Umbilical cord (tissue), 1 donor: ENCODE measurements at regions not wholly inside any gene's neighbourhood (a gene's known extent, or its start where the extent isn't known, plus 50 kb on each side); places are given as distances from the start of the nearest gene placed in this dataset.
A peak's percentile ranks its signal among the peaks of the same experiment; 100 is the strongest.

Source experiments
- DNase-seq: peaks from one replicate; pipeline ENCODE4 v3.0.0-alpha.2; 2015; ENCODE audit warnings: low spot score

DNA sequence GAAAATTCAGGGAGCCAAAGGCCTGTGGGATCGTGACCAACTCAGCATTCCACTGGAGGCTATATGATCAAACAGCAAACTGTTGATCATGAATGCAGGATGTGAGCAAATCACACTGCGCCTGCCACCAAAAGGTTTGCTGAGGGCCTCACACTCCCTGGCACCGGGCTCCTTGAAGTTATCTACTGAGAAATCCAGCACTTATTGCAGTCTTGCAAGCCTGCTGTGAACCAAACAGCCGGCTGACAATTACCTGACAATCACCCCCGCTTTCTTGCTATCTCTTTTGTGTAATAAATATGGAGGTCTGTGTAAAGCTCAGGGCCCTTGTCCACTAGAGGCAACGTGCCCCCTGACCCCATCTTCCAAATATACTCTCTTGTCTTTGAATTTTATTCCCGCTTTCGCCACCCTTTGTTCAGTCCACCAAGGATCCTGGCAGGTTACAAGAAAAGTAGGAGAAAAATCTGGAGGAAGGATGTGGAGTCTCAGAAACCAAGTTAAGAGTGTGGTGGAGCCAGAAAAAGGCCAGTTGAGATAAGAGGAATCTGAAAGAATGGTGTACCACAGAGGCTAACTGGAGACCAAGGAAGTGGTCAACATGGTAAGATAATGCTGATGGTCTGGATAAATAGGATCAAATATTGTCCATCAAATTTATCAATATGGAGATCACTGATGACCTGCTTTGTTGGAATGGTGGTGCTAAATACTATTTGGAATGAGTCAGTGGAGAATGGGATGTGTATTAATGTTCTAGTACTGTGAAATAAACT is 229.2 kb downstream of the ALX1 start:
- DNase-seq = no peak

DNA sequence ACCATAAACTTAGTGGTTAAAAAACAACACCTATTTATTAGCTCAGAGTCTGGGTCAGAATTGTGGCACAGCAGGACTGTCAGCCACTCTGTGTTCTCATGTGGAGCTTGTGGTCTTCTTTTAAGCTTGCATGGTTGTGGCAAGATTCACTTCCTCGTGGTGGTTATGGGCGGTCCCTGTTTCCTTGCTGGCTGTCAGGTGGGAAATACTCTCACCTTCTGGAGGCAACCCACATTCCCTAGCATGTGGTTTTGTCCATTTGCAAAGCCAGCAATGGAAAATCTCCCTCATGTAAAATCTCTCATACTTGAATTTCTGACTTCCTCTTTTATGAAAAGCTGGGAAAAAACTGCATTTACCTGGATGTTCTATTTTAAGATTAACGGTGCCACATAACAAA is 229.8 kb downstream of the ALX1 start:
- no peak for DNase-seq

DNA sequence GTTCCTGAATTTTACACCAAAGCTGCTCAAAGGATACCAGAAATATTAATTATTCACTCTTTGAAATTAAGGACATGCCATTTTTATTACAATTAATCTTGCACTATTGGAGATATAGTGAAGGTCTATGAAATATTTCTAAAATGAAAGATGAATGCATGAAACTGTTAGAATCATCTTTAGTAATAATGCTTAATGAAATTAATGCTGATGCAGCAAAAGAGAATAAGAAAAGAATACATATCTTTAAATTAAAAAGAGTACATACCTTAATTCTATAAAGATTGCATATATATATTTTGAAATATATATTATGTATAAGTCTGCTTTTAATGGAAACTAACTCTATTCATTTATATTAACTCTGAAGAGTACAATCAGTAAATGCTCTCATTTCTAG is 236.0 kb downstream of the ALX1 start:
- no peak for DNase-seq

DNA sequence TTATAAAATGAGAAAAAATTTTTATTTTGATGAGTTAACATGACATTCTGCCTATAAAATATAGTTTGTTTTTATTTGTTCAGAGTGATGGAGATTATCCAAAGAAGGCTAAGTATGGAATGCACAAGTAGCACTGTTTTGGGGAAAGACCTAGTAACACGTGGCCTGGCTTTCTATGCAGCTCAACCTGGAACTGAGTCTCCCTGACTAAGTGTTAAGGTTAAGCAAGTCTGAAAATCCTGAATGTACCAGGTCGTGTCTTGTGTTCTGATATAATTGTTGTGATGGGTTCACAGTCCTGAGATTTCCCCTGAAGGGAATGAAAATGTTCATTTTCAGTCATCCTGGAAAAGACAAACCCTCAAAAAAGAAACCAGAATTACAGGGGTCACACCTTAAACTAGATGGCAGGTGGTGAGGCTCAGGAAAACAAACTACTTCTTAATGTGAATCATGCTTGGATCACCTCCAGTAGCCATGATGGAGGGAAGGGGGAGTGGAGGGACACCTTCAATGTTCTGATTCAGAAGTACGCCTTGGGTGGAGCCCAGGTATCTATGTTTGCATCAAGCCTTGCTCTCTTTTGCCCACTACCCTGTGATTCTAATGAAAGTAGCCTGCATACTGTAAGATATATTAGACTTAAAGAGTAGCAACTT is 236.8 kb downstream of the ALX1 start:
- no peak for DNase-seq

DNA sequence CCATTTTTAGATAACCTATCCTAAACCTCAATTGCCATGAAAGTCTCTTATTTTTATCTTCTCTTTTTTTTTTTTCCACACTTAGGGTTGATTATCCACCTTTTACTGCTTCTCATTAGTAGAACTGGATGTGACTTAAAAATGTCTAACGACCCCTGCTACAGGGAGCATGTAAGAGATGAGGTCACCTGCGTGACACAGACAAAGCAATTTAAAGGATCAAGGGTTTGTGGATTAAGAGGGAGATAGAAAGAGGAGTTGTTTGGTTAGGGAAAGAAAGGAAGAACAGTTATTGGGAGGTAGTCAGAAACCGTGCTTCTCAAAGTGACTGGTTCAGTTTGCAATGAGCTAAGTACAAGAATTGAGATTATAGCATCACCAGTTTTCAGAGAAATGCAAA is 239.1 kb downstream of the ALX1 start:
- no peak for DNase-seq

DNA sequence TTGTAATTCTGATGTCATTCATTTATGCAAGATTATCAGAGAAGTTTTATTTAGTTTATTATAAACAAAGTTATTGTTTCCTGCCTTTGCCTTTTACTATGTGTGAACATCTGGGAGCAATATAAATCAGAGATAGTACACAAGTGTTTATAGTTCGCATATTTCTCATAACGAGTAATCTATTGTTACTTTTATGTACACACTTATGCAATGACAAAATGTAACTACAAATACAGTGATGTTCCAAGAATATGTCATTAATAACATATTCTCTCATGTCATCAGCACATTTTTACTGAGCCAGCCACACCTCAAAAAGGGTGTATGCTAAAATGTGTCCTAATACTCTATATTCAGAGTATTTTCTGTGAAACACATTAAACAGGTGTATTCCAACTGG is 243.2 kb downstream of the ALX1 start:
- DNase-seq = no peak

DNA sequence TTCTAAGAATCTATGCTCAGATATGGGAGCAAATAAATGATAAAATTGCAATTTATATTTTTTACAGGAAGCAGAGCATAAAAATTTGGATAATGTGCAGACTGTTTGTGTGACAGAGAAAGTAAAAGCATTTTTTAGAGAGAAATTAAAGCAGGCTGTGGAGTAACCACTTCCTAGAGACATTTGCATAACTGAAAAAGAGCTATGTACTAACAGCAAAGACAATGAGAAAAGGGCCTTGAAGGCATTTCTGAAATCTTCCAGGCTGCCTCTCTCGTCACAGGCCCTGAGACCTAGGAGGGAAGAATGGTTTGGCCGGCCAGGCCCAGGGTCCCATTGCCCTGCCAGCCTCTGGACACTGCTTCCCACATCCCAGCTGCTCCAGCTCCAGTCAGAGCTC is 247.2 kb downstream of the ALX1 start:
- DNase-seq = no peak

DNA sequence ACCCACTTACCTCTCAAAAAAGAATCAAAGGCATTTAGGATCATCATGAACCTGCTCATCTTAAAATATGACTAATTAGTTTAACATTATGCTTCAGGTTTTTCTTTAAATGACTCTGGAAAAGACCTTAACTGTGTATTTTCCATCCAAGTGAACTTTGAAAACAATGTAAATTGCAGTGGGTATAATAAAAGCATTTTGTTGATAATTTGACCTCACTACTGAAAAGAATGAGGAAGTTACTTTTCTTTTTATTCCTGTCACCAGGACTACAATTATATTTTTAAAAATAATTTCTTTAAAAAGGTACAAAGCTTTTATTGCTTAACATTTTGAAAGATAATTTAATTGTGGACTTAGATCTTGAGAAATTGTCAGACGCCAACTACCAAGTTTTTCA is 249.9 kb downstream of the ALX1 start:
- DNase-seq = no peak

DNA sequence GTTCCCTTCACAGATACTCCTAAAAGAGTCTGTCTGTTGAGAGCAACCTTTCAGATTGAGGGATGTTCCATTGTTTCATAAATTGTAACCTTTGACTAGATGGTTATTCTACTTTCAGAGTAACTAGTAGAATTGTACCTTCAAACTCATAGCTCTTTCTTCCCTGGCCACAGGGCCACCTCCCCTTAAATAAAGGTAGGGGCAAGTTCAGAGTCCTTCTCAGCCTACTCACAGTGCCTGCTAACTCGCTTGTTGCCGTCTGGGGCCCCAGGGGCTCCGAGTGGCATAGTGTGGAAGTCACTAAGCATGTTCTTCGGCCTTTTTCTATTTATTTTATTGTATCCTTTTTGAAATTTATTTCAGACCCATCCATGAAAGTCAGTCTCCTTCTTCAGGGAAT is 250.4 kb downstream of the ALX1 start:
- no peak for DNase-seq

DNA sequence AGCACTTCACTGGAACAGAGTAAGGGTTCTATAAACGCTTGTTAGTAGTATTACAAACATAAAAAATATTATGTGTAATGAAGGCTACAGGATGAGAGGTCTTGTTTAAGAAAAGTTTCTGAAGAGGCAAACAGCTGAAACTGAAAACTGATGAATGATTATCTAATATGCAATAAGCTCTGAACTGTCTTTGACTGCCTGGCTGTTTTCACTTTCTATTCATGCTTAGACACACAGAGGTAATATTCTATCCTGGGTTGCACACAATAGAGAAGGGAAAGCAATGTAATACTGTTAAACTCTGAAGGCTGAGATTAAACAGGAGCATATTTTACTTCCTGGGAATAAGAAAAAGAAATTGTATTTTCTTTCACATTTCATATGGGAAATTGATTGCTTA is 251.3 kb downstream of the ALX1 start:
- no peak for DNase-seq

DNA sequence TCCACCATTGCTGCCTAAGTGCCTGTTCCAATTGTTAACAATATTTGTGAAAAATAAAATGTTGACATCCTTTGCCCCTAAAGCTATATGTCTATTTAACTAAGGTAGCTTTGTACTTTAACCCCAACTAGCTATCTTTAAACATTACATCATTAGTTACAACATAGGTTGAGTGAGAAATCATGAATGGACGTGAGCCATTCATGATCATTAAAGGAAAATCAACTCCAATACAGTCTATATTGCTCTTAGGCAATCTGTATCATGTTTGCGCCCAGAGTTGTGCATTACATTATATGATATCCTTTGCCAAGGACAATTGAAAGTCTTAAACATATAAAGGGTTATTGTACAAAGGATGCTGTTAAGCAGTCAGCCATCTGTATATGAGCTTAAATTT is 269.6 kb downstream of the ALX1 start:
- no peak for DNase-seq

DNA sequence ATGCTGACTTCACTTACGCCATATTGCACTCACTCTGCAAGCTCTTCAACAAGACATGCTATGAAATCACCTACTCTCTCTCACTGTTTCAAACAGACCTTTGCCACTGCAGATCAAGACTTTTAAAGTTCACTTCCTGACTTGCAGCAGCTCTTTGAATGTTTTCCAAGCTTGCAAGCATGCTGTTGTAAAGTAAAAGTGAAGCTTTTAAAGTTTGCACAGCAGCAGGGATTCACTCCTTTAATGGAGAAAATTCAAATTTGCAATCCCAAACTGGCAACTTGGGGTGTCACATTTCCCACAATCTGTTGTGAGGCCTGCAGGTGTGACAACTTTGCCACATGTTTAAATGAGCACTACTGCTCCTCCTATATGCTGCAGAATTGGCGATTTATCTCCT is 270.9 kb downstream of the ALX1 start:
- peak; percentile 11 for DNase-seq

DNA sequence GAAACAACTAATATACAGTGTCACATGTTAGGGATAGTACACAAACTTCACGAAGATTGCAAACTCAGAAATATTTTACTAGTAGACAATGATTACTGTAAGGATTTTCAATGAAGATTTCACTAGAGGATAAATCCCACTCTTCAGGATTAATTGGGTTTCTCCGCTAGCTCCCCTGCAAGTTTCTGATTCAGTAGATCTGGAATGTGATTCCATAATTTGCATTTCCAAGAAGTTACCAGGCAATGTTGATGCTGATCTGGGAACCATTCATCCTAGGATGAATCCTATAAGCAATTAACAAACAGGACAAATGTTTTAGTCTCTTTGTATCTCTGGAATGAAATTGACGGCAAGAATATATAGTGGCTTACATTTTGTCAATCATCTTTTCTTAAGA is 272.4 kb downstream of the ALX1 start:
- no peak for DNase-seq

DNA sequence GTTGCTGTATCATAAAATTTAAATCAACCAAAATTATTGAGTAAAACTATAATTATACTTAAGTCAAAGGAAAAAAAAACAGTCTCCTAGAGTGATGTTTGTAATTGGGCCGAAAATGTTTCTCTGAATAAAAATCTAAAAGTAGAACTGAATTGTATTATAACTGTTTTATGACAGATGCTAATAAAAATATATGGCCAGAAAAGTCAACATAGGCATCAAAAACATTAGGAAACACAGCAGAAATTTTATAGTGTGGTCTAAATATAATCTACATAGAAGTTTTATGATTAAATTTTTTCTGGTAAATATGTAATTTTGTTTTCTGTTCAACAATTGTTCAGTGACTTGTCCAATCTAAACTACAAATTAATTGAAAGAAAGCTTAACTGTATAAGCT is 277.8 kb downstream of the ALX1 start:
- no peak for DNase-seq

DNA sequence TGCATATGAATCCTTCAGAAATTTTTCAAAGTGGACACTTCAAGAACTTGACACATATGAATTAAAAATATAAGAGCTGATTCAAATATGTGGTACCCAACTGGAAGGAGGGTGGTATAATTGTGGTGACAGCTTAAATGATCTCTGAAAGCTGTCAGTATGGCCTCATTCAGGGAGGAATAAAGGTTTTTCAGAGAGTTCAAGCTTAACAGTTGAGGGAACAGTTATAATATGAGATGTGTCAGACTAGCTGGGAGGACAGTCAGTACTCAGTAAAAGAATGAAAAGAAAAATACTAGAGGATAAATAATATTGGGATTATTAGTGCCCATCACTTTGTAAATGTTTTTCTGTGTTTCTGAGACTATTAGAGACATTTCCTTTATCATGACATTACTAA is 277.5 kb downstream of the RASSF9 start:
- DNase-seq = no peak

DNA sequence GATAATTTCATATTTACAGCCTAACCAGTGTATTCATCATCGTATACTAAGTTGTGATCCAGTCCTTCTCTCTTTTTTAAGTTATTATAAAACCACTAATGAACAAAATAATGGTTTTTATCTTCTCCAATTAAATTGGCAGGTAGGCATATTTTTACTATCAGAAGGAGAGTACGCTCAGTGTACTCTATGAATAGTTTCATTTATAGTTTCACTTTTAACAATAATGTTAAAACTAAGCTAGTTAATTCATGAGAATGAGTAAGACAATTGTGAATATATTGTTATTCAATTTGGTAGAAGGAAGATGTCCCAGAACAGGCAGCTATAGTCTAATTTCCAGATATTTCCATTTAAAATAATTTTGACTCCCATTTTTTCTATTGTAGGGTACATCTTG is 277.1 kb downstream of the RASSF9 start:
- DNase-seq = no peak

DNA sequence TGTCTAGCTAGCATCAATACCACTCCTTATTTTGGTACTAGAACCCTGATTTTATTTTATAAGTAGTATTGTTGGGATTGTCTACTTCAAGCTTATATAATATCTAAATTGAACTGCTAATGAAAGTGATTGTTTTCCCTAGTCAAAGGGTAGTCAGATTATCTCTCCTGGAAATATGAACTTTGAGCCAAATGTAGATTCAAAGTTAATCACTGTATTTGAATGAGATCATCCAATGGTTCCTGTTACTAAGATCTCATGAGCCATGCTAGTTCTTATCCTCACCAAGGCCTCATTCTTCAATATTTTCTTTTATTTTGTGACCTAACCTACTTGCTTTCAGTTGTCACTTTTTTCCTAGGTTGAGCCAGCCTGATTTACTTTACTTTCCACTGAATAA is 276.7 kb downstream of the RASSF9 start:
- DNase-seq = no peak

DNA sequence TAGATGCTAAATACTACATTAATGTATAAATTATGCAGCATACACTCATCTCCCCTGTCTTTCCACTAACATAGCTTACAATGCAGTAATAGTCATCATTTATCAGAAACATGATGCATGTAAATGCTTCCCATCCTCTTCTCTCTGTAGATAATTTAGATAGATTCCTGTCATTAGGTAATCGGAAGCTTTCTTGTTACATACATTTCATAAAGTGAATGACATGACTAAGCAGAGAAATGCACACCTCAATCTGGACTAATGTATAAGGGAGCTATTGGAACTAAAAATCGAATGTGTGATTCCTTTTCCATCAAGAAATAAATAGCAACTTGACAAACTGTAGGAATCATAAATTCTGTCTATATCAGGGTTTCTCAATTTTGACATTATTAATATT is 273.4 kb downstream of the RASSF9 start:
- no peak for DNase-seq

DNA sequence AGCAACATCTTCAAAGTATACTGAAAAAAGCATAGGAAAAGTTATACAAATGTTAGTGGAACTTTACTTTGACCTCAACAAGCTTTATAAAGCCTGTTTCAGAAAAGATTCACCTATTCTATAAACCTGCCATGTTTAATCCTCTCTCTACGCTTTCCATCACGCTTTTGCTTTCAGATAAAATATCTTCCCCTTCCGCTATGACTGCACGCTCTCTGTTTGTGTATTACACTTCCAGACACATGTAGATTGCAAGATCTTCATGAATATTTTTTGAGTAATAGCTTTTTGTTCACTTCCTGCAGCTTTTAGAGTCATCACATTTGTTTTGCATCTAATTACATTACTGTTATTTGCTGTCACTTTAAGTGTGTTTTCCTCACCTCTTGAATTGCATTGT is 271.4 kb downstream of the RASSF9 start:
- no peak for DNase-seq

DNA sequence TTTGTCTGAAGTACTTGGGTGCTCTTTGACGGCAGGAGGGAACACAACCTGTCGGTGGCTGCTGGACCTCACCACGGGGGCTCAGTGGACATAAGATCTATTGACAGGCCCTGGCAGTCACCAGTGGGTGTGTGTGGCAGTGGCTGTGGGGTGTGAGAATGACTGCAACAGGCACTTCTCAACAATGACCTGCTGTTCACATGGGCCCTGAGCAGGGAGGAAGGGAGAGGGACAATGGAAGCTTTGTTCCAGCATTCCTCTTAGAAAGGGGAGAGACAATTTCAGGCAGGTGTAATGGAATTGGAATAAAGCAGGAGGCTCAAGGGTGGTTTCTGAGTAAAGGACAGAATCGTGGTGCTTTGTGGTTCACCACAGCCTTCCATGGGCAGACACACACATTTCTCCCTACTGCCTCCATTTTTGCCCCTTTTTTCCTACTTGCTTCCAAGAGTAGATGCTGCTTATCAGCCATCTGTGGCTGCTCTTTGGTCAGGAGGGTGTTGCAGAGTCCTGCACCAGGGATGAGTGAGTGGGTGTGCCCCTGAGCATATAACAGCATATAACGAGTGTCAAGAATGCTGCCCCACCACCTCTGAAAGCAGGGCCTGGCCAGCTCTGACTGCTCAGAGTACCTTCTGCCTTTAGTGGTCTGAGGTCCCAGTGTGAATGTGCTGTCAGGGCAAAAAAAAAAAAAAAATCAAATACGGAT is 267.7 kb downstream of the RASSF9 start:
- DNase-seq = no peak

DNA sequence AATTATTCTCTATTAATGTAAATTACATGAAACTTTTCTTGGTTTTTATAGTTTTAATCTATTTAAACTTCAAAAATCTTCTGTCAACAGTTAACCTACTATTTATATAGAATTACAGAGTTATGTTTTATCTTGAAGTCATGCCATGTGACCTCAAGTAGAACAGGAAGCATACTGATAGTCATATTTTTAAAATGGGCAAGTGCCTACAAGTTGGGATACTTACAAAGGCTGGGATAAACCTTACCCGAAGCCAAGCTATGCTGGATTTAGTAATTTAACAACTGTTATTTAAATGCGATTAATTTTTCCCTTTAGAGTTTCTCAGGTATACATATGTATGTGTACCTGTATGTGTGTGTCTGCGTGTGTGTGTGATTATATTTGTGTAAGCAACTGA is 266.9 kb downstream of the RASSF9 start:
- no peak for DNase-seq

DNA sequence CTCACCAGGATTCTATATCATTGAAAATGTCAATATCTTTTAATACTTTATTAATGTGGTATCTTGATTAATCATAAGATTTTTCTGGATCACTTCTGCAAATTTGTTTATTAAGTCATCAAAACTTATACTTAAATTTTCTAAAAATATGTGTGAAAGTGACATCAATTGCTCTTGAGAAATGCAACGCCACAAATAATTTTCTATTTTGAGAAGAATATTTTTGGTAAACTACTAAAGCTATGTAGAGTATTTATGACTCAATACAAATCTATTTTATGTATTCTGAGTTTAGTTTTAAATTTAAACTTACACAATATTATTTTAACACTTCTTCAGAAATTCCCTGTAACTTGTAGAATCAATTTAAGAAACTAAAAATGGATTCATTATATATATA is 263.3 kb downstream of the RASSF9 start:
- DNase-seq = no peak

DNA sequence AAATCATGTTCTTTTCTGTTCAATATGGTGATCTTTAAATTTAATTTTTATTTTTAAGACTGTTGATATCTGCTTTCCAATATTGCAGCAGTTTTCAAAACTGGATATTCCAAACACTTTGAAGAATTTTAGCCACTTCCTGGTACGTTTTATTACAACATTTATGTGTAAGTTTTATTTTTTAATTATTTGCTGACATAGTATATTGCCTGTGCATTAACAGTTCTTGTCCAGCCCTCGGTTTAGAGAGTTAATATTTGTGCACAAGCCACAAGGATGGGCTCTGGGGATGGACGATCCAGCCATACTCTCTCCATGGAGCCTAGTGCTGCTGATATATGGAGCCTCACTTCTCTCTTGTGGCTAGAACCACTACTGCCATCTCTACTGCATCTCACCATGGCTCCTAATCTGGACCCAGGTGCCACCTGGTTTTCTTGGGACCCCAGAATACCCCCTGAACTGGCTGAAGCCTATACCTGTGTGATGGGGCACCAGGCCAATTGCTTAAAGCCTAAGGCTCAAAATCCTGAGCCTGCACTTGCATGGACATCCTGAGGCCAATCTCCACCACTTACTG is 262.5 kb downstream of the RASSF9 start:
- no peak for DNase-seq
